ENCODE measurements at regions not wholly inside any gene's neighbourhood (a gene's known extent, or its start where the extent isn't known, plus 50 kb on each side); places are given as distances from the start of the nearest gene placed in this dataset.
"Not testable (repeated sequence)": the region's sequence is repeated elsewhere in the genome, so short reads cannot be mapped to it uniquely, and the experiment has no call there.

DNA sequence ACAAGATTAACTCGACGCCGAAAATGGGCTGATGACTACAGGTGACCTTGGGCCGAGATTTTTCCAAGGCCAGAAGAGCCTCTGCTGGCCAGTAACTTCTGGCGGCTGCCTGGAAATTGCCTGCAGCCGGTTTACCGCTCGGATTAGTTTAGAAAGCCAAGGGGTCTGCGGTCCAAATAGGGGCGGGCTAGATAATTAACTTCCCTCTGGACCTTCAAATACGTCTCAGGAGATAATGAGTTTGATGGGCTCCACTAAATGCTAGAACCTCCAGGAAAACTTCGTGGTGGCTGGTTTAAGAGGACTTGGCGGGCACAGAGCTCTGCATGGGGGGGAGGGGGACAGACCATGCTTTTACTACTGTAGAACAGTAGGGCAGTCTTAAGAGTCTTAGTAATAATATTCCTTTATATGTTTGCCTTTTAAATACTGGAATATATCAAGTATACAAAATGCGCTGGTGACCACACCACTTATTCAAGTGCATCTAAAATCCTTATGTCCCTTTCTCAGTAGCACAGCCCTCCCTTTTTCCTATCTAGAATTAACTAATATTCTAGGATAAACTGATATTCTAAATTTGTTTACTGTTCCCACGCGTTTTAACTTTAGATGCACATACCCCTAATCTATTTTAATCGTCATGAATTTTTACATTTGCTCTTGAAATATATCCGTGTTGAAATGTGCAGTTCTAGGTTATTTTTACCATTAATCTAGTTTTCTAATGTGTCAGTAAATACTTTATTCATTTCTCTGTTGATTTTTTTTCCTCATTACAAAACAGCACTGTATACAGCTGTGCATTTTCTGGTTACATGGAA lies 107.5 kb upstream of the PRSS16 start:
- Histone ChIP-seq H3K4me1 (ENCODE audit: control insufficient read depth in 1 of 2, insufficient read depth in 2 of 2, low read length in 2 of 2) (peaks cover 5 to 20% of the 10 kb centered on the region in 2 donors), H3K36me3 (ENCODE audit: control insufficient read depth in 1 of 2, insufficient read depth in 2 of 2, low read length in 2 of 2) (no peaks in the 10 kb centered on the region), H3K27me3 (ENCODE audit: control insufficient read depth in 1 of 2, insufficient read depth in 2 of 2, low read length in 2 of 2) (no peaks in the 10 kb centered on the region), H3K9me3 (ENCODE audit: control insufficient read depth in 1 of 2, low read length in 2 of 2) (no peaks in the 10 kb centered on the region), H3K27ac (ENCODE audit: low read depth, low read length) (peak overlapping the region; percentile 86), H3K4me3 (ENCODE audit: low read depth in 1 of 2, low read length in 2 of 2) (peak overlapping the region; percentile 83 to 88), H3K9ac (ENCODE audit: low read depth in 1 of 2, low read length in 2 of 2) (peak overlapping the region; percentile 71 to 83)

DNA sequence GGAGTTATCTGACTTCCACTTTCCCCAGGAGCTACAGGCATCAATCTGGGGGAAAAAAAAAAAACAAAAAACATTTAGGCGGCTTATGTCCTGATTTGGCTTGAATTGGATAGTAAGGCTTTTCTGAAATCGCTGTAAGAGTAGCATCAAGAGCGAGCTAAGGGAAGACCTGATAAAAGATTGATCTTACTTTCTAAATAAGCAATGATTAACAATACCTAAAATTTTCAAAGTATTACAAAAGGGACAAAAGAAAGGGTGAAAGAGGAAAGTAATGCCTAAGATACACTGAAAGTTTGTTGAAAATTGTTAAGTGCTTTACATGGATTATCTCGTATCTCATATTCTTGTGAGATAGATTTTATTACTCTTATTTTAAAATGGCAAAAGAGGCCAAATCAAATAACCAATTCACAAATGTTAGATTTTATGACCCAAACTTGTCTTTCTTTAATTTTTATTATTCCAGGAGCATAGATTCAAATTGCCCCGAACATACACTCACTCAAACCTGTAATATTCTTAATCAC lies 106.4 kb upstream of the PRSS16 start:
- Histone ChIP-seq H3K4me3 (ENCODE audit: low read depth in 1 of 2, low read length in 2 of 2) (no peak overlapping the region), H3K4me1 (ENCODE audit: control insufficient read depth in 1 of 2, insufficient read depth in 2 of 2, low read length in 2 of 2) (peaks cover 5 to 20% of the 10 kb centered on the region in 2 donors), H3K9ac (ENCODE audit: low read depth in 1 of 2, low read length in 2 of 2) (no peak overlapping the region), H3K36me3 (ENCODE audit: control insufficient read depth in 1 of 2, insufficient read depth in 2 of 2, low read length in 2 of 2) (no peaks in the 10 kb centered on the region), H3K27me3 (ENCODE audit: control insufficient read depth in 1 of 2, insufficient read depth in 2 of 2, low read length in 2 of 2) (no peaks in the 10 kb centered on the region), H3K9me3 (ENCODE audit: control insufficient read depth in 1 of 2, low read length in 2 of 2) (no peaks in the 10 kb centered on the region), H3K27ac (ENCODE audit: low read depth, low read length) (no peak overlapping the region)

DNA sequence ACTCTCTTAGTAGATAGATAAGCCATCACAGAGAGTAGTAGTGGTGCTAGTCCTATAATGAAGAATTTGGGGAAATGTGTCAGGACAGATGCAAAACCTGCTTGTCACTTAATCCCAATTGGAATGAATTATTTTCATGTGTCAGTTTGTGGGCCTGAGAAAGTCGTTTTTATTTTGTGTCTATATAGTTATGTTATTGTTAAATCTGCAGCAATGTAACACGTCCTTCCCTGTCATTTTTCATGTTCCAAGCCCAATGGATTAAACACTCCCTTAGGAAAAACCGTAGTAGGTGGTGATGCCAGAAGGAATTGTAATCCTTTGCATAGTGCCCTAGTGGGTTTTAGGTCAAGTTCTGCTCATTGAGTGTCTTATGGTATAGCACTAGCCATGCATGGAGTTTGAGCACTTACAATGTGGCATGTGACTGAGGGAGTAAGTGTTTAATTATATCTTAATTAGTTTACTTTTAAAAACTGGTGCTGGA lies 105.9 kb upstream of the PRSS16 start:
- Histone ChIP-seq H3K27ac (ENCODE audit: low read depth, low read length) (no peak overlapping the region), H3K4me1 (ENCODE audit: control insufficient read depth in 1 of 2, insufficient read depth in 2 of 2, low read length in 2 of 2) (peaks cover 5 to 20% of the 10 kb centered on the region in 2 donors), H3K4me3 (ENCODE audit: low read depth in 1 of 2, low read length in 2 of 2) (no peak overlapping the region)

DNA sequence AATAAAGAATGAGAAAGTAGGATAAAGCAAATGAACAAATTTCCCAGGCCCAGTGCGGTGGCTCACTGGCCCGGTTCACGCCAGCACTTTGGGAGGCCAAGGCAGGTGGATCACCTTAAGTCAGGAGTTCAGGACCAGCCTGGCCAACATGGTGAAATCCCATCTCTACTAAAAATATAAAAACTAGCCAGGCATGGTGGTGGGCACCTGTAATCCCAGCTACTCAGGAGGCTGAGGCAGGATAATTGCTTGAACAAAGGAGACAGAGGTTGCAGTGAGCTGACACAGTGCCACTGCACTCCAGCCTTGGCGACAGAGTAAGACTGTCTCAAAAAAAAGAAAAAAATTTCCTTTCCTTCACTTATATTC lies 104.5 kb upstream of the PRSS16 start:
- not testable (repeated sequence) for H3K27ac ChIP-seq (ENCODE audit: low read depth, low read length); H3K9ac ChIP-seq (ENCODE audit: low read depth in 1 of 2, low read length in 2 of 2); H3K4me3 ChIP-seq (ENCODE audit: low read depth in 1 of 2, low read length in 2 of 2); H3K9me3 ChIP-seq (ENCODE audit: control insufficient read depth in 1 of 2, low read length in 2 of 2); H3K36me3 ChIP-seq (ENCODE audit: control insufficient read depth in 1 of 2, insufficient read depth in 2 of 2, low read length in 2 of 2); H3K27me3 ChIP-seq (ENCODE audit: control insufficient read depth in 1 of 2, insufficient read depth in 2 of 2, low read length in 2 of 2)
- peaks cover 5 to 20% of the 10 kb centered on the region in 2 donors for H3K4me1 ChIP-seq (ENCODE audit: control insufficient read depth in 1 of 2, insufficient read depth in 2 of 2, low read length in 2 of 2)

More for the DNA sequence above, 105.9 kb upstream of the PRSS16 start:
- H3K9me3 ChIP-seq (ENCODE audit: control insufficient read depth in 1 of 2, low read length in 2 of 2) = no peaks in the 10 kb centered on the region
- H3K27me3 ChIP-seq (ENCODE audit: control insufficient read depth in 1 of 2, insufficient read depth in 2 of 2, low read length in 2 of 2) = no peaks in the 10 kb centered on the region
- no peaks in the 10 kb centered on the region for H3K36me3 ChIP-seq (ENCODE audit: control insufficient read depth in 1 of 2, insufficient read depth in 2 of 2, low read length in 2 of 2)
- no peak overlapping the region for H3K9ac ChIP-seq (ENCODE audit: low read depth in 1 of 2, low read length in 2 of 2)

DNA sequence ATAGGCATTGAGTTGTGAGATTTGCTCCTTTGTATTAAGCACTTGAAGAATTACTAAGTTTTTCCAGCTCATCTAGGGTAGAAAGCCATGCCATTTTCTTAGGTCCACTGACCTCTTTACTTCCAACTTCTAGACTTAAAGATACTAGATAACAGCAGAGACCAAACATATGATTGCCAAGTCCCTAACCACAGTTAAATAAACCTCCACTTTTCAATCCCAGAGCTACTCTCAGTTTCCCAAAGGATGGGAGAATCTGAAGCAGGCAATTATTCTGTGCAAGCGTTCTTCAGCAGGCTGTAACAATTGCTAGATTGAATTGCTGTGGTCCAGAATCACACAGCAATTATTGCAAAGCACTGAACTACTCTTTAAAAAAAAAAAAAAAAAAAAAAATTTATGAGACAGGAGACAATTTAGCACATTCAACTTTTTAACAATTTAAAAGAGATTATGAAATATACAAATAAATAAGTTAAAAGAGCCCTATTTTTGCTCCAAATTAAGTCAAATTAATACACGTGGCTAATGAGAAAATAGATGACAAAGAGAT lies 104.0 kb upstream of the PRSS16 start:
- H3K27ac ChIP-seq (ENCODE audit: low read depth, low read length) = no peak overlapping the region
- H3K27me3 ChIP-seq (ENCODE audit: control insufficient read depth in 1 of 2, insufficient read depth in 2 of 2, low read length in 2 of 2) = no peaks in the 10 kb centered on the region
- no peak overlapping the region for H3K4me3 ChIP-seq (ENCODE audit: low read depth in 1 of 2, low read length in 2 of 2)
- no peaks in the 10 kb centered on the region for H3K9me3 ChIP-seq (ENCODE audit: control insufficient read depth in 1 of 2, low read length in 2 of 2)
- H3K9ac ChIP-seq (ENCODE audit: low read depth in 1 of 2, low read length in 2 of 2) = no peak overlapping the region
- peaks cover 4 to 17% of the 10 kb centered on the region in 2 donors for H3K4me1 ChIP-seq (ENCODE audit: control insufficient read depth in 1 of 2, insufficient read depth in 2 of 2, low read length in 2 of 2)
- H3K36me3 ChIP-seq (ENCODE audit: control insufficient read depth in 1 of 2, insufficient read depth in 2 of 2, low read length in 2 of 2) = no peaks in the 10 kb centered on the region

DNA sequence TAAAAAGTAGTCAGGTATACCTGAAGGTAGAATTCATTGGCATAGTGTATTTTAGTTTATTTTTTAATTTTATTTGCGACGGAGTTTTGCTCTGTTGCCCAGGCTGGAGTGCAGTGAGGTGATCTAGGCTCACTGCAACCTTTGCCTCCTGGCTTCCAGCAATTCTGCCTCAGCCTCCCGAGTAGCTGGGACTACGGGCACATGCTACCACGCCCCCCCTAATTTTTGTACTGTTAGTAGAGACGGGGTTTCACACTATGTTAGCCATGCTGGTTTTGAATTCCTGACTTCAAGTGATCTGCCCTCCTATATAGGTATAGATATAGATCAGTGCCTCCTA lies 102.8 kb upstream of the PRSS16 start:
- Histone ChIP-seq H3K9ac (ENCODE audit: low read depth in 1 of 2, low read length in 2 of 2) (peak overlapping the region in 1 of 2 donors; percentile 91), H3K27me3 (ENCODE audit: control insufficient read depth in 1 of 2, insufficient read depth in 2 of 2, low read length in 2 of 2) (no peaks in the 10 kb centered on the region), H3K4me1 (ENCODE audit: control insufficient read depth in 1 of 2, insufficient read depth in 2 of 2, low read length in 2 of 2) (peaks cover 0 to 12% of the 10 kb centered on the region in 2 donors), H3K4me3 (ENCODE audit: low read depth in 1 of 2, low read length in 2 of 2) (peak overlapping the region; percentile 83 to 88), H3K9me3 (ENCODE audit: control insufficient read depth in 1 of 2, low read length in 2 of 2) (no peaks in the 10 kb centered on the region), H3K36me3 (ENCODE audit: control insufficient read depth in 1 of 2, insufficient read depth in 2 of 2, low read length in 2 of 2) (no peaks in the 10 kb centered on the region), H3K27ac (ENCODE audit: low read depth, low read length) (no peak overlapping the region)

DNA sequence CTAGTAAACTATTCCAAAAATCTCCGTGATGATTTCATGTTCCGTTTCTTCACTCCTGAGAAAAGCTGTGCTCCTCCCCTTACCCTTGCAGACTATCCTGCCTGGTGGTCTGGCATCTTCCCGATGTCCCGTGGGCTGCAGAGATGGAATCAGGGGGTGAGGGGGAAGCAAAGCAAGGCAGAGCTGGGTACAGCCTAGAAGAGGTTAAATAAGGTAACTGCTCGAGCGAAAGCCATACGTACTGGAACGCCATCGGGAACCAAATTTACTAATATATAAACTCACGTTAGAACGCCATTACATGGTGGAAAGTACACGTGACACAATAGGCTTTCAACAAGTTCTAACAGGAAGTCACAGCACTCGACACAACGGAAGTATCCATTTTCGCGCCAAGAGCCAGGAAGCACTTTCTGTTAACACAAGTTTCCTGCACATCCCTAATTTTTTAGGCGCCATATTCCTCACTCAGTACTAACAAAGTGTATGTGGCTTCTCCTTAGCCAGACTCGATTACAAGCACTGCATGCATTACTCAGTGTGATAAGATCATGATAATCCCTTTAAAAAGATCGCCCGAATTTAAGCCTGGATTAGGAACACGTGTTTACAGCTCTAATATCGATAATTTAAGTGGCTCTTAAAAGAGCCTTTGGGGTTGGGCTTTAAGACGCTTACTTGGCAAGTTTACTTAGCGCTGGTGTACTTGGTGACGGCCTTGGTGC lies 101.6 kb upstream of the PRSS16 start:
- Histone ChIP-seq H3K4me3 (ENCODE audit: low read depth in 1 of 2, low read length in 2 of 2) (peak overlapping the region; percentile 83 to 88), H3K36me3 (ENCODE audit: control insufficient read depth in 1 of 2, insufficient read depth in 2 of 2, low read length in 2 of 2) (no peaks in the 10 kb centered on the region), H3K4me1 (ENCODE audit: control insufficient read depth in 1 of 2, insufficient read depth in 2 of 2, low read length in 2 of 2) (peaks cover 0 to 12% of the 10 kb centered on the region in 2 donors), H3K27me3 (ENCODE audit: control insufficient read depth in 1 of 2, insufficient read depth in 2 of 2, low read length in 2 of 2) (no peaks in the 10 kb centered on the region), H3K9me3 (ENCODE audit: control insufficient read depth in 1 of 2, low read length in 2 of 2) (no peaks in the 10 kb centered on the region), H3K9ac (ENCODE audit: low read depth in 1 of 2, low read length in 2 of 2) (peak overlapping the region; percentile 90 to 91), H3K27ac (ENCODE audit: low read depth, low read length) (peak overlapping the region; percentile 80)

DNA sequence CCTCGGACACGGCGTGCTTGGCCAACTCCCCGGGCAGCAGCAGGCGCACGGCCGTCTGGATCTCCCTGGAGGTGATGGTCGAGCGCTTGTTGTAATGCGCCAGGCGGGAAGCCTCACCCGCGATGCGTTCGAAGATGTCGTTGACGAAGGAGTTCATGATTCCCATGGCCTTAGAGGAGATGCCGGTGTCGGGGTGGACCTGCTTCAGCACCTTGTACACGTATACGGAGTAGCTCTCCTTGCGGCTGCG lies 101.1 kb upstream of the PRSS16 start:
- not testable (repeated sequence) for H3K4me1 ChIP-seq (ENCODE audit: control insufficient read depth in 1 of 2, insufficient read depth in 2 of 2, low read length in 2 of 2); H3K36me3 ChIP-seq (ENCODE audit: control insufficient read depth in 1 of 2, insufficient read depth in 2 of 2, low read length in 2 of 2); H3K27me3 ChIP-seq (ENCODE audit: control insufficient read depth in 1 of 2, insufficient read depth in 2 of 2, low read length in 2 of 2); H3K9me3 ChIP-seq (ENCODE audit: control insufficient read depth in 1 of 2, low read length in 2 of 2)
- H3K4me3 ChIP-seq (ENCODE audit: low read depth in 1 of 2, low read length in 2 of 2) = peak overlapping the region; percentile 83 to 88
- peak overlapping the region; percentile 80 for H3K27ac ChIP-seq (ENCODE audit: low read depth, low read length)
- peak overlapping the region; percentile 90 to 91 for H3K9ac ChIP-seq (ENCODE audit: low read depth in 1 of 2, low read length in 2 of 2)

DNA sequence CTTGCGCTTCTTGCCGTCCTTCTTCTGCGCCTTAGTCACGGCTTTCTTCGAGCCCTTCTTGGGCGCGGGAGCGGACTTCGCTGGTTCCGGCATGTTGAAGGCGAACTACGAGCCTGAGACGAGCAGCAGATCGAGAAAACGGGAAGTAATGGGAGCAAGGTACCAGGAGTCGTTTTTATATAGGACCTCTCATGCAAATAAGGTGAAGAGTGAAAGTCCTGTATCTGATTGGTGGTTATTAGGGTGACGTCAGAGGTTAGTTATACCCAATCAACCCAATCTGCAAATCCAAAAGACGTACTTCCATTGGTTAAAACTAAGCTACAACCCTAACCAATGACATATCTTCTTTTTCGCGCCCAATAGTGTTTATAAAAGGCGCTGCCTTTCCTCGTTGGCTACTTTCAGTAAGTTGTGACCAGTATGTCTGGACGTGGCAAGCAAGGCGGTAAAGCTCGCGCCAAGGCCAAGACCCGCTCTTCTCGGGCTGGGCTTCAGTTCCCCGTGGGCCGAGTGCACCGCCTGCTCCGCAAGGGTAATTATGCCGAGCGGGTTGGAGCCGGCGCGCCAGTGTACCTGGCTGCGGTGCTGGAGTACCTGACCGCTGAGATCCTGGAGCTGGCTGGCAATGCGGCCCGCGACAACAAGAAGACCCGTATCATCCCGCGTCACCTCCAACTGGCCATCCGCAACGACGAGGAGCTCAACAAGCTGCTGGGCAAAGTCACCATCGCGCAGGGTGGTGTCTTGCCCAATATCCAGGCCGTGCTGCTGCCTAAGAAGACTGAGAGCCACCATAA lies 100.6 kb upstream of the PRSS16 start:
- H3K9ac ChIP-seq (ENCODE audit: low read depth in 1 of 2, low read length in 2 of 2) = peak overlapping the region; percentile 90 to 91
- no peaks in the 10 kb centered on the region for H3K36me3 ChIP-seq (ENCODE audit: control insufficient read depth in 1 of 2, insufficient read depth in 2 of 2, low read length in 2 of 2)
- peaks cover 0 to 3% of the 10 kb centered on the region in 2 donors for H3K4me1 ChIP-seq (ENCODE audit: control insufficient read depth in 1 of 2, insufficient read depth in 2 of 2, low read length in 2 of 2)
- H3K27ac ChIP-seq (ENCODE audit: low read depth, low read length) = peak overlapping the region; percentile 92
- H3K9me3 ChIP-seq (ENCODE audit: control insufficient read depth in 1 of 2, low read length in 2 of 2) = no peaks in the 10 kb centered on the region
- no peaks in the 10 kb centered on the region for H3K27me3 ChIP-seq (ENCODE audit: control insufficient read depth in 1 of 2, insufficient read depth in 2 of 2, low read length in 2 of 2)
- H3K4me3 ChIP-seq (ENCODE audit: low read depth in 1 of 2, low read length in 2 of 2) = peak overlapping the region; percentile 83 to 88

Measured in duodenal mucosa (tissue), 2 donors.